Fibroblast of villous mesenchyme (primary cell): ENCODE measurements at regions not wholly inside any gene's neighbourhood (a gene's known extent, or its start where the extent isn't known, plus 50 kb on each side); places are given as distances from the start of the nearest gene placed in this dataset.

ENCODE experiments used
- DNase-seq: peaks from one replicate; pipeline ENCODE4 v3.0.0-alpha.2; 2010; ENCODE audit warnings: low read depth
- H3K4me3 ChIP-seq: 2 replicates; pipeline ENCODE4 v1.5.1; 2011; ENCODE audit warnings: low read depth, mild to moderate bottlenecking, low read length
- CTCF ChIP-seq: IDR thresholded peaks from 2 replicates; pipeline ENCODE4 v1.5.1; 2012; ENCODE audit warnings: low read depth, mild to moderate bottlenecking, low read length; ENCODE audit not compliant: insufficient read depth

GRCh38 chr2:67799886-67800285, 262.9 kb downstream of the C1D start:
- no peak for TF ChIP-seq CTCF
- no peak overlapping the region for H3K4me3 ChIP-seq
- DNase-seq: peak; percentile 68

GRCh38 chr2:67802291-67802690, 260.5 kb downstream of the C1D start:
- DNase-seq: no peak
- no peak for TF ChIP-seq CTCF
- no peak overlapping the region for H3K4me3 ChIP-seq

DNA sequence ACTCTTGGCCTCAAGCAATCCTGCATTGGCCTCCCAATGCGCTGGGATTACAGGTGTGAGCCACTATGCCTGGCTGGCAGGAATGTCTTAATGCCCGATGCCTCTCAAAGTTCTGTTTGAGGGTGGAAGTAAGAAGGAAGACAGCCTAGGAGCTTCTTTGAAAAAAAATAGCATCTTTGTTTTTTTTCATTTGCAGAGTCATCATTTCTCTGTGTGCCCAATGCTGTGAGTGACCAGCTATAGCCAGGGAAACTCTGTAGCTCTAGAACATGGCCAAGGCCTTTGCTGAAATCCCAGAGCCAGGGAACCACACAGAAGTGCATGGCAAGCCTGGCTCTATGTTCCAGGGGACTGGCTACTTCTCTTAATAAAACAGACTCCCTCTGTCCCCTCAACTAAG, 260.0 kb downstream of the C1D start:
- DNase-seq: no peak
- no peak for TF ChIP-seq CTCF
- H3K4me3 ChIP-seq: no peak overlapping the region

DNA sequence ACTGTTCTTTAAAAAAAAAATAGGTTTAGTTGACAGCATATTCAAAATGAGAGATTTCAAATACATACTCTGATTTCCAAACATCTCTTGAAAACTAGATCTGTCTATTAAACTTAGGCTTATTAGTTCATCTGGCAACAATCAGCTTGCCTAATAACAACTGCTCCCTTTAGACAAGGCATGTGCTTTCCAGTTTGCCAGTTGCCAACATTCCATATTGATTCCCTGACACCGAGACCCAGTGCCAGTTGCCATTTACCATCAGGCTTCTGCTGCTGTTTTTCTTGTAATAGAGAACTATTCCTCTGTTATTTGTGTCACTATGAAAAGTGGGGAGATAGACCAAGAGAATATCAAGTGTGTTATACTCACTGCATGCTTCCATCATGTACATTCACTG, 256.0 kb downstream of the C1D start:
- H3K4me3 ChIP-seq: no peak overlapping the region
- TF ChIP-seq CTCF: no peak
- no peak for DNase-seq

DNA sequence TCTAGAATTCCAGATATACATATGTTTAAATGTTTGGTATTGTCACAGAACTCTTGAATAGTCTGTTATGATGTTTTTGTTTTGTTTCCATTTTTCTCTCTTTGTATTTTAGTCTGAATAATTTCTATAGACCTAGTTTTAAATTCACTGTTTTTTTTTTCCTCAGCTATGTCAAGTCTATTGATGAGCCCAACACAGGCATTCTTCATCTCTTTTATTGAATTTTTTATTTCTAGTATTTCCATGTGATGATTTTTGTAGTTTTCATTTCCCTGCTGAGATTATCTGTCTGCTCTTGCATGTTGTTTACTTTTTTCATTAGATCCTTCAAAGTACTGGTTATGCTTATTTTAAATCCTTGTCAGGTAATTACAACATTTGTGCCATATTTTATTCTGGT, 254.7 kb downstream of the C1D start:
- no peak for DNase-seq
- no peak for TF ChIP-seq CTCF
- H3K4me3 ChIP-seq: no peak overlapping the region

DNA sequence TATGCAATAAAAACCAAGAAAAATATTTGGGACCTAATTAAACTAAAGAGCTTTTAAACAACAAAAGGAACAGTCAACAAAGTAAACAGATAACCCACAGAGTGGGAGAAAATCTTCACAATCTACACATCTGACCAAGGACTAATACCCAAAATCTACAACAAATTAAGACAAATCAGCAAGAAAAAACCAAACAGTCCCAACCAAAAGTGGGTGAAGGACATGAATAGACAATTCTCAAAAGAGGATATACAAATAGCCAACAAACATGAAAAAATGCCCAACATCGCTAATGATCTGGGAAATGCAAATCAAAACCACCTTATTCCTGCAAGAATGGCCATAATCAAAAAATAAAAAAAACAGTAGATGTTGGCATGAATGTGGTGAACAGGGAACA, 250.1 kb downstream of the C1D start:
- TF ChIP-seq CTCF: no peak
- H3K4me3 ChIP-seq: no peak overlapping the region
- no peak for DNase-seq

- H3K4me3 ChIP-seq: no peak overlapping the region
- DNase-seq: no peak
- TF ChIP-seq CTCF: no peak
Observed at GRCh38 chr2:67823726-67824125, 239.1 kb downstream of the C1D start.
